Endothelial cell of umbilical vein (primary cell): ENCODE measurements at regions not wholly inside any gene's neighbourhood (a gene's known extent, or its start where the extent isn't known, plus 50 kb on each side); places are given as distances from the start of the nearest gene placed in this dataset.

ENCODE experiments used
- BruUV-seq: library from RNA; stranded (reverse); fragments of 400-500 nt; replicated peaks from 2 replicates; lab custom pipeline; 2021; lab: Mats Ljungman, UMichigan
- CTCF ChIA-PET: fragments of 300-600, 350-600 bp; sonication (Branson Sonifier 250); formaldehyde crosslinking; loops from one replicate; lab custom pipeline; 2021; ENCODE audit warnings: antibody characterized with exemption, inconsistent platforms; lab: Charles Lee
- POLR2A ChIA-PET: fragments of 300-600, 350-600 bp; sonication (Branson Sonifier 250); formaldehyde crosslinking; loops from one replicate; lab custom pipeline; 2021; ENCODE audit warnings: antibody characterized with exemption, inconsistent platforms; lab: Charles Lee
- DNase-seq: peaks from one replicate; pipeline ENCODE4 v3.0.0-alpha.2; 2011; ENCODE audit warnings: low read depth, low spot score
- FAIRE-seq: peaks from 2 replicates; lab custom pipeline; 2011; peaks lifted over from hg19 to GRCh38; lab: Jason Lieb, UNC
- H2AFZ ChIP-seq: 2 replicates; pipeline ENCODE4 v1.6.0; 2012; ENCODE audit warnings: low read depth, low read length, control low read depth, inconsistent platforms
- H3K27ac ChIP-seq: 2 replicates; pipeline ENCODE4 v1.5.1; 2011; ENCODE audit warnings: low read depth, mild to moderate bottlenecking, control low read depth, low read length, moderate library complexity; ENCODE audit not compliant: insufficient read depth
- H3K27me3 ChIP-seq, 2 experiments: 2 replicates each; pipeline versions ENCODE4 v1.6.0 to v1.6.1; 2011; ENCODE audit warnings: low read length in 2 of 2, mixed read lengths in 1 of 2; ENCODE audit not compliant: control insufficient read depth in 2 of 2, insufficient read depth in 2 of 2
- H3K36me3 ChIP-seq, 2 experiments: 2 replicates in 1 of 2; 3 replicates in 1 of 2; pipeline ENCODE4 v1.5.1; 2011; ENCODE audit warnings: low read length in 2 of 2, mild to moderate bottlenecking in 1 of 2, moderate library complexity in 1 of 2; ENCODE audit not compliant: control insufficient read depth in 2 of 2, insufficient read depth in 2 of 2; ENCODE audit errors: extremely low read depth in 1 of 2
- H3K4me1 ChIP-seq: 3 replicates; pipeline ENCODE4 v1.5.1; 2011; ENCODE audit warnings: mild to moderate bottlenecking, low read length; ENCODE audit not compliant: control insufficient read depth, insufficient read depth; ENCODE audit errors: extremely low read depth
- H3K4me2 ChIP-seq: 2 replicates; pipeline ENCODE4 v1.6.1; 2011; ENCODE audit warnings: low read length, control low read depth, mixed read lengths; ENCODE audit not compliant: insufficient read depth
- H3K4me3 ChIP-seq, 3 experiments: fragments of 200-600 bp in 1 of 3; sonication (generic), shearing (Covaris generic) in 1 of 3; replicated peaks in 1 of 3; 2 replicates each; pipeline ENCODE4 v1.5.1; 2011 to 2016; ENCODE audit warnings: control low read depth in 3 of 3, low read length in 3 of 3, mild to moderate bottlenecking in 2 of 3, inconsistent platforms in 1 of 3, low read depth in 1 of 3, moderate library complexity in 1 of 3; ENCODE audit not compliant: insufficient read depth in 1 of 3
- H3K79me2 ChIP-seq: 2 replicates; pipeline ENCODE4 v1.6.0; 2012; ENCODE audit warnings: low read length, inconsistent platforms; ENCODE audit not compliant: control insufficient read depth, insufficient read depth
- H3K9ac ChIP-seq: replicated peaks from 2 replicates; pipeline ENCODE3; 2011; ENCODE audit warnings: low read length, control low read depth; ENCODE audit not compliant: insufficient read depth; ENCODE audit errors: extremely low read depth
- H3K9me1 ChIP-seq: replicated peaks from 3 replicates; pipeline ENCODE4 v1.6.0; 2011; ENCODE audit warnings: mild to moderate bottlenecking, low read length; ENCODE audit not compliant: control insufficient read depth, insufficient read depth; ENCODE audit errors: extremely low read depth
- H3K9me3 ChIP-seq: replicated peaks from 2 replicates; pipeline ENCODE4 v1.5.1; 2012; ENCODE audit warnings: low read length, inconsistent platforms; ENCODE audit not compliant: control insufficient read depth, insufficient read depth
- H4K20me1 ChIP-seq: replicated peaks from 2 replicates; pipeline ENCODE3; 2011; ENCODE audit warnings: mild to moderate bottlenecking, low read length; ENCODE audit not compliant: control insufficient read depth, insufficient read depth; ENCODE audit errors: extremely low read depth
- CTCF ChIP-seq, 2 donors: IDR thresholded peaks; 1 replicate in 1 of 2; 2 replicates in 1 of 2; pipeline ENCODE4 v1.5.1; 2011; ENCODE audit warnings: low read length in 2 of 2, mild to moderate bottlenecking in 2 of 2, moderate library complexity in 2 of 2, control low read depth in 1 of 2, inconsistent platforms in 1 of 2, low read depth in 1 of 2; ENCODE audit not compliant: insufficient read depth in 1 of 2; ENCODE audit errors: extremely low read depth in 1 of 2
- EZH2 ChIP-seq: IDR thresholded peaks from 2 replicates; pipeline ENCODE4 v1.6.1; 2012; ENCODE audit warnings: borderline replicate concordance, low read depth, mild to moderate bottlenecking, moderate library complexity, low read length, inconsistent platforms; ENCODE audit not compliant: severe bottlenecking
- FOS ChIP-seq: IDR thresholded peaks from 2 replicates; pipeline ENCODE4 v1.6.1; 2011; ENCODE audit warnings: mild to moderate bottlenecking, low read length, moderate library complexity, borderline replicate concordance; ENCODE audit not compliant: insufficient read depth
- GATA2 ChIP-seq: IDR thresholded peaks from 2 replicates; pipeline ENCODE4 v1.7.0; 2011; ENCODE audit warnings: low read depth, mild to moderate bottlenecking, moderate library complexity, mixed read lengths, low read length; ENCODE audit not compliant: insufficient read length, insufficient read depth
- JUN ChIP-seq: IDR thresholded peaks from 2 replicates; pipeline ENCODE4 v1.6.1; 2011; ENCODE audit warnings: borderline replicate concordance, low read depth; ENCODE audit not compliant: insufficient read length, insufficient read depth
- MYC ChIP-seq: IDR thresholded peaks from one replicate; pipeline ENCODE4 v1.6.1; 2011; ENCODE audit warnings: mild to moderate bottlenecking, low read depth, low read length
- POLR2A ChIP-seq: IDR thresholded peaks from 2 replicates; pipeline ENCODE4 v1.6.1; 2012; ENCODE audit warnings: low read depth, mild to moderate bottlenecking, control low read depth, low read length
- POLR2AphosphoS5 ChIP-seq: IDR thresholded peaks from 2 replicates; pipeline ENCODE4 v1.6.1; 2012; ENCODE audit warnings: low read depth, mild to moderate bottlenecking, control low read depth, low read length, moderate library complexity; ENCODE audit not compliant: insufficient read depth
- dilution Hi-C: fragments of 300-500 bp; cut with MboI; formaldehyde crosslinking; loops from one replicate; pipeline ENCODE4 v1.15.0; 2019; ENCODE audit warnings: low sequenced_read_pairs; ENCODE audit not compliant: extremely low pct_ligation_motif_present
- intact Hi-C: fragments of 100-400 bp; cut with micrococcal nuclease; formaldehyde crosslinking; loops from one replicate; pipeline ENCODE4 v1.10.0; 2022
- TF ChIP-seq, protein P1 (sequence below): IDR thresholded peaks from 2 replicates; pipeline ENCODE4 v1.6.1; 2011; ENCODE audit not compliant: insufficient read depth, insufficient read length

- Histone ChIP-seq H3K9ac (no peak overlapping the region), H3K9me1 (no peaks in the 10 kb centered on the region), H3K4me1 (no peaks in the 10 kb centered on the region), H4K20me1 (no peaks in the 10 kb centered on the region), H3K27me3 (no peaks in the 10 kb centered on the region), H3K9me3 (no peaks in the 10 kb centered on the region), H3K36me3 (no peaks in the 10 kb centered on the region), H3K27ac (no peak overlapping the region), H3K4me2 (no peak overlapping the region), H3K4me3 (no peak overlapping the region), H2AFZ (no peak overlapping the region), H3K79me2 (no peaks in the 10 kb centered on the region)
- FAIRE-seq = no peak
- ChIA-PET CTCF (no interaction called here), POLR2A (no interaction called here)
- no peak for TF ChIP-seq EZH2
- TF ChIP-seq, protein P1, sequence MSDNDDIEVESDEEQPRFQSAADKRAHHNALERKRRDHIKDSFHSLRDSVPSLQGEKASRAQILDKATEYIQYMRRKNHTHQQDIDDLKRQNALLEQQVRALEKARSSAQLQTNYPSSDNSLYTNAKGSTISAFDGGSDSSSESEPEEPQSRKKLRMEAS = no peak
- dilution Hi-C loops (no loop called here), intact Hi-C loops (no loop called here)
- no peak for DNase-seq
- no TSS peak for BruUV-seq
These were observed 99.6 kb upstream of the HMGCLL1 start for GRCh38 chr6:55678330-55679224.

DNA sequence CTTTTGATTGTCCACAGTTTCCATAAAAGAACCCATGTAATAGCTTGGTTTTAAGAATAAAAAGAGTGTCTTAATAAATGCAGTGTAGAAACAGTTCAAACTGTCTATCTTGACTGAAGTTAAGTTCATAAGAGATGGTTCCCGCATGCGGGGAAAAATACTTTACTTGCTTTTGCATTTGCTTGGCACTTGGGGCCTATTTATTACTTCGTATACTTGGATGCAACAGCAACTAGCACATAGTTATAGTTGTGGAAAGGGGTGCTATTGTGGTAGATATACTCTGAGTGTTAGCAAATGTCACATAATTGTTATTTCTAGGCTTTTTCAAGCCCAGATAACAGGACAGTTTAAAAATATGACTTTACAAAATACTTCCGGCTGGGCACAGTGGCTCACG lies 97.7 kb upstream of the HMGCLL1 start:
- Histone ChIP-seq H3K27ac (no peak overlapping the region), H3K9me1 (no peaks in the 10 kb centered on the region), H3K4me2 (no peak overlapping the region), H2AFZ (no peak overlapping the region), H3K4me3 (no peak overlapping the region), H3K36me3 (no peaks in the 10 kb centered on the region), H3K79me2 (no peaks in the 10 kb centered on the region), H3K27me3 (no peaks in the 10 kb centered on the region), H3K9ac (no peak overlapping the region), H3K9me3 (no peaks in the 10 kb centered on the region), H3K4me1 (no peaks in the 10 kb centered on the region), H4K20me1 (no peaks in the 10 kb centered on the region)
- TF ChIP-seq JUN = no peak
- no peak for TF ChIP-seq FOS
- no peak for TF ChIP-seq POLR2A
- TF ChIP-seq CTCF (IDR thresholded peaks at IDR 0.05; ENCODE audit: extremely low read depth in 1 of 2, insufficient read depth in 1 of 2, low read depth in 1 of 2, low read length in 2 of 2) = no peak
- no peak for TF ChIP-seq GATA2
- TF ChIP-seq MYC = no peak
- no peak for TF ChIP-seq EZH2
- TF ChIP-seq, protein P1 = no peak
- TF ChIP-seq POLR2AphosphoS5 = no peak
- ChIA-PET POLR2A (no interaction called here), CTCF (no interaction called here)
- intact Hi-C loops = no loop called here
- DNase-seq = no peak
- no TSS peak for BruUV-seq
- FAIRE-seq = no peak
- dilution Hi-C loops = no loop called here
